Astrocyte of the spinal cord (primary cell): ENCODE measurements at regions not wholly inside any gene's neighbourhood (a gene's known extent, or its start where the extent isn't known, plus 50 kb on each side); places are given as distances from the start of the nearest gene placed in this dataset.

Experiments
- DNase-seq: peaks from one replicate; pipeline ENCODE4 v3.0.0; 2011; ENCODE audit warnings: low read depth, low spot score
- H3K4me3 ChIP-seq: 2 replicates; pipeline ENCODE4 v1.5.1; 2011; ENCODE audit warnings: low read depth, mild to moderate bottlenecking, low read length, moderate library complexity
- in situ Hi-C: cut with HindIII; loops from 2 replicates; pipeline ENCODE4 v1.10.0; 2017; ENCODE audit warnings: low sequenced_read_pairs
- TF ChIP-seq, protein P1 (sequence below): IDR thresholded peaks from 2 replicates; pipeline ENCODE4 v1.5.1; 2012; ENCODE audit warnings: low read depth, mild to moderate bottlenecking, low read length, inconsistent platforms

GRCh38 chr9:129341987-129342348 lies 163.9 kb upstream of the IER5L start:
- DNase-seq: no peak
- TF ChIP-seq, protein P1, sequence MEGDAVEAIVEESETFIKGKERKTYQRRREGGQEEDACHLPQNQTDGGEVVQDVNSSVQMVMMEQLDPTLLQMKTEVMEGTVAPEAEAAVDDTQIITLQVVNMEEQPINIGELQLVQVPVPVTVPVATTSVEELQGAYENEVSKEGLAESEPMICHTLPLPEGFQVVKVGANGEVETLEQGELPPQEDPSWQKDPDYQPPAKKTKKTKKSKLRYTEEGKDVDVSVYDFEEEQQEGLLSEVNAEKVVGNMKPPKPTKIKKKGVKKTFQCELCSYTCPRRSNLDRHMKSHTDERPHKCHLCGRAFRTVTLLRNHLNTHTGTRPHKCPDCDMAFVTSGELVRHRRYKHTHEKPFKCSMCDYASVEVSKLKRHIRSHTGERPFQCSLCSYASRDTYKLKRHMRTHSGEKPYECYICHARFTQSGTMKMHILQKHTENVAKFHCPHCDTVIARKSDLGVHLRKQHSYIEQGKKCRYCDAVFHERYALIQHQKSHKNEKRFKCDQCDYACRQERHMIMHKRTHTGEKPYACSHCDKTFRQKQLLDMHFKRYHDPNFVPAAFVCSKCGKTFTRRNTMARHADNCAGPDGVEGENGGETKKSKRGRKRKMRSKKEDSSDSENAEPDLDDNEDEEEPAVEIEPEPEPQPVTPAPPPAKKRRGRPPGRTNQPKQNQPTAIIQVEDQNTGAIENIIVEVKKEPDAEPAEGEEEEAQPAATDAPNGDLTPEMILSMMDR: no peak
- no peak overlapping the region for H3K4me3 ChIP-seq
- in situ Hi-C loops: no loop called here

DNA sequence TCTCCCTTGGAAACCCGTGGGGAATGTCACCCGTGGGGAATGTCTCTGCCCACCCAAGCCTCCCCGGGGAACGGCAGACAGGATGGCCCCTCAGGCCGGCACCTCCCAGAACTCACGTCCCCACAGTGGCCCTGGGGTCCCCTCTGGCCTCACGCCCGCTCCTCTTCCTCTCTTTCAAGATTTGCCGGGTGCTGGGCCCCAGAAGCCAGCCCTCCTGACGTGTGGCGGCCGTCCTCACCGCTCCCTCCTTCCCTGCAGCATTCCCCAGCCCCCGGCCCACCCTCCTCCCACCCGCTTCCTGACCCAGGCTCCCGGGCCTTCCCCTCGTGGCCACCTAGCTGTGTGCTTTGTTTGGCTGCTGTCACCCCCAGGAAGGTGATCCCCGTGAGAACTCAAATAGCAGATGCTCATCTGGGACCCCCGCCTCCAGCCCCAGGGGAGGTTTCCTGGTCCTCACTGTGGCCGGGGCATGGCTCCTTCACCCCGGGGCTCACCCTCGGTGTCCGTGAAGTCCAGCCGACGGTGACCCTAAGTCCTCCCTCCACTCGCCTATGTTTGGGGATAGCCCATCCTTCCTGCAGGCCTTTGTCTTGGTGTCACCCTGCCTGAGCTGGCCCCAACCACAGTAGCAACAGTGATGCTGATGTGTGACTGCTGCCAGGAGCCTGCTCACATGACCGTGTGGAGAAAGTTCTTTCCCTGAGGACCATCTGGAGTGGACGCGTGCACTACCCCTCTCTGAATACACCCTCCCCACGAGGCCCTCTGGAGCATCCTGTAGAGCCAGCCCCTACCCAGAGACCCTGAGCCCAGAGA lies 163.3 kb upstream of the IER5L start:
- in situ Hi-C loops: no loop called here
- TF ChIP-seq, protein P1: no peak
- H3K4me3 ChIP-seq: no peak overlapping the region
- no peak for DNase-seq

GRCh38 chr9:129340427-129341170 lies 162.5 kb upstream of the IER5L start:
- no peak for DNase-seq

GRCh38 chr9:129339539-129340157 lies 161.6 kb upstream of the IER5L start:
- no peak for DNase-seq
- H3K4me3 ChIP-seq: no peak overlapping the region
- TF ChIP-seq, protein P1: no peak
- in situ Hi-C loops: loop anchor here (10.0 kb wide), 1 partner anchor 65 kb away; no protein-coding TSS in a partner anchor

More at GRCh38 chr9:129340427-129341170, 162.5 kb upstream of the IER5L start:
- in situ Hi-C loops: no loop called here
- TF ChIP-seq, protein P1: no peak
- no peak overlapping the region for H3K4me3 ChIP-seq

DNA sequence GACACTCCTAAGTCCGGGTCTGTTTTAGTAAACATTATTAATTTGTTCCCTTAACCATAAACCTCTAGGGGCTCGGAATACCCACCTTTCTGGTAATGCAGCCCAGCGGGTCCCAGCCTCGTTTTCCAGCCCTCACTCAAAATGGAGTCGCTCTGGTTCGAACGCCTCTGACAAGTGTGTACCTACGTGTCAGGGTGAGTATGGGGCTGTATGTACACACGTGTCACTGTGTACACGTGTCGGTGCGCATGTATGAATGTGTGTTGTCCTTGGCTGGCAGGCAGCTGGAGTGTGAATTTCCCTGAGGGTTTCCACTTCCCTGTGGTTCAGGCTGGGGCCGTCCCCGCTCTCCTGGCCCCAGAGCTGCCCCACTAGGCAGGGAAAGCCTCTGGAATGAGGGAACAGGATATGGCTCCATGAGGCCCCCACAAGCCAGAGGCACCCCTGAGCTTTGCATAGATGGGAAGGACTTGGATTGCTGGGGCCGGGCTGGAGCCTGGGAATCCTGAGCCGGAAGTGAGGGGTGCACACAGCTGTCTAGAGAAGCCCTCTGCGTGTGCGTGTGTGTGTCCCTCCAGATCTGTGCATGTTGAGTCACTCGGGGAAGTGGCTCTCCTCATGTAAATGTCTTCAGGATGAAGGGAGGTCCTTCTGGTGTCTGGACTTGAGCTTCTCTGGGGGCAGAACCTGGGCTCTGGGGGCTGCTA lies 160.8 kb upstream of the IER5L start:
- in situ Hi-C loops: loop anchor here (10.0 kb wide), 1 partner anchor 64 kb away; no protein-coding TSS in a partner anchor
- no peak for DNase-seq
- no peak overlapping the region for H3K4me3 ChIP-seq
- TF ChIP-seq, protein P1: no peak
